ENCODE measurements at regions not wholly inside any gene's neighbourhood (a gene's known extent, or its start where the extent isn't known, plus 50 kb on each side); places are given as distances from the start of the nearest gene placed in this dataset.

GRCh38 chr4:38581426-38582106 is 82.4 kb upstream of the KLF3 start:
- no peak for DNase-seq (ENCODE audit: low read depth)
- no peak for TF ChIP-seq CTCF (IDR thresholded peaks at IDR 0.05; ENCODE audit: insufficient read depth, low read length, severe bottlenecking)
- Histone ChIP-seq H3K27me3 (ENCODE audit: control insufficient read depth, insufficient read depth, low read length) (no peaks in the 10 kb centered on the region), H3K36me3 (ENCODE audit: control insufficient read depth, insufficient read depth, low read length) (no peaks in the 10 kb centered on the region), H3K4me3 (ENCODE audit: low read depth, low read length) (no peak overlapping the region)
- no peak for FAIRE-seq

- DNase-seq (ENCODE audit: low read depth) = no peak
- no peaks in the 10 kb centered on the region for H3K36me3 ChIP-seq (ENCODE audit: control insufficient read depth, insufficient read depth, low read length)
- no peak for TF ChIP-seq CTCF (IDR thresholded peaks at IDR 0.05; ENCODE audit: insufficient read depth, low read length, severe bottlenecking)
- no peak for FAIRE-seq
- no peak overlapping the region for H3K4me3 ChIP-seq (ENCODE audit: low read depth, low read length)
- no peaks in the 10 kb centered on the region for H3K27me3 ChIP-seq (ENCODE audit: control insufficient read depth, insufficient read depth, low read length)
These were observed 81.6 kb upstream of the KLF3 start for GRCh38 chr4:38582445-38582844.

GRCh38 chr4:38582889-38583470 is 81.0 kb upstream of the KLF3 start:
- no peak for DNase-seq (ENCODE audit: low read depth)
- H3K36me3 ChIP-seq (ENCODE audit: control insufficient read depth, insufficient read depth, low read length) = no peaks in the 10 kb centered on the region
- FAIRE-seq = no peak

GRCh38 chr4:38585871-38586270 is 78.1 kb upstream of the KLF3 start:
- no peak for DNase-seq (ENCODE audit: low read depth)
- no peak for TF ChIP-seq CTCF (IDR thresholded peaks at IDR 0.05; ENCODE audit: insufficient read depth, low read length, severe bottlenecking)
- H3K36me3 ChIP-seq (ENCODE audit: control insufficient read depth, insufficient read depth, low read length) = no peaks in the 10 kb centered on the region
- FAIRE-seq = no peak
- H3K4me3 ChIP-seq (ENCODE audit: low read depth, low read length) = no peak overlapping the region
- H3K27me3 ChIP-seq (ENCODE audit: control insufficient read depth, insufficient read depth, low read length) = no peaks in the 10 kb centered on the region

More at GRCh38 chr4:38582889-38583470, 81.0 kb upstream of the KLF3 start:
- no peak for TF ChIP-seq CTCF (IDR thresholded peaks at IDR 0.05; ENCODE audit: insufficient read depth, low read length, severe bottlenecking)
- Histone ChIP-seq H3K4me3 (ENCODE audit: low read depth, low read length) (no peak overlapping the region), H3K27me3 (ENCODE audit: control insufficient read depth, insufficient read depth, low read length) (no peaks in the 10 kb centered on the region)

- TF ChIP-seq CTCF (IDR thresholded peaks at IDR 0.05; ENCODE audit: insufficient read depth, low read length, severe bottlenecking) = no peak
- DNase-seq (ENCODE audit: low read depth) (no peak), FAIRE-seq (no peak)
- no peaks in the 10 kb centered on the region for H3K36me3 ChIP-seq (ENCODE audit: control insufficient read depth, insufficient read depth, low read length)
- no peak overlapping the region for H3K4me3 ChIP-seq (ENCODE audit: low read depth, low read length)
- H3K27me3 ChIP-seq (ENCODE audit: control insufficient read depth, insufficient read depth, low read length) = no peaks in the 10 kb centered on the region
These were observed 76.9 kb upstream of the KLF3 start for GRCh38 chr4:38587106-38587505.

- no peak for TF ChIP-seq CTCF (IDR thresholded peaks at IDR 0.05; ENCODE audit: insufficient read depth, low read length, severe bottlenecking)
- DNase-seq (ENCODE audit: low read depth) (no peak), FAIRE-seq (no peak)
These were observed 74.0 kb upstream of the KLF3 start for GRCh38 chr4:38590046-38590445.

More at GRCh38 chr4:38590046-38590445, 74.0 kb upstream of the KLF3 start:
- H3K36me3 ChIP-seq (ENCODE audit: control insufficient read depth, insufficient read depth, low read length) = no peaks in the 10 kb centered on the region
- no peak overlapping the region for H3K4me3 ChIP-seq (ENCODE audit: low read depth, low read length)
- H3K27me3 ChIP-seq (ENCODE audit: control insufficient read depth, insufficient read depth, low read length) = no peaks in the 10 kb centered on the region
